ENCODE measurements at regions not wholly inside any gene's neighbourhood (a gene's known extent, or its start where the extent isn't known, plus 50 kb on each side); places are given as distances from the start of the nearest gene placed in this dataset.
A peak's percentile ranks its signal among the peaks of the same experiment; 100 is the strongest.

DNA sequence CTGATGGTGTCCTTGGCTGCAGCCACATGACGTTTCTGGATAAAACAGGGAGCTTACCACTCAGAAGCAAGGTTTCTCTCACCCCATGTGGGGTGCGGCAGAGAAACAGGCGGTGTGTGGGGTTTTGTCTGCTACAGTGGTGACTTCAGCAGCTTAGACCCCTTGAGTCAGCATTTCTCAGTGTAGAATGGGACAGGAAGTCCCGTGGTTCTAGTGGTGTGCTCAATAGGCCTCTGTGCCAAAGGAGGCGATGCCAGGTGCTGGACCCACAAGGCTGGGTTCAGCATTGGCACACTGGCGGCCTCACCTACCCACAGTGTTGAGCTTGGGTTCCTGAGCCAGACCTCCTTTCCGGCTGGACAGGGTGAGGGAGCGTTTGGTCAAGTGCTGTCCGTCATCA lies 125.2 kb upstream of the SMIM23 start:
- no peak for DNase-seq

DNA sequence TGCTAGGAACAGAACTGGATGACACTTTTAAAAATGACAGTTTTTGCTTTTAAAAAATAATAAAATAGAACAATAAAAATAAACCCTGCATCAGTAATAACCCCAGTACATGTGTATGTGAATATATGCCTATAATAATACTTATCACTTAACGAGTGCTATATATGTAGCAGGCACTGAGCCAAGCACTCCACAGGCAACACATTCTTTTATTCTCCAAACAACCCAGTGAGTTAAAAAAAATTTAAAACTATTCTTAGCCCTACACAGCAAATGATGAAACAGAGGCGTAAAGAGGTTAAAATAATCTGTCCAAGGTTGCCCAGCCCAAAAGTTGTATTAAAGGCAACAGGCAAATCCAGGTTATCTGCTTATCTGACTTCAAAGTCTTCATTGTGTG lies 124.5 kb upstream of the SMIM23 start:
- no peak for DNase-seq

DNA sequence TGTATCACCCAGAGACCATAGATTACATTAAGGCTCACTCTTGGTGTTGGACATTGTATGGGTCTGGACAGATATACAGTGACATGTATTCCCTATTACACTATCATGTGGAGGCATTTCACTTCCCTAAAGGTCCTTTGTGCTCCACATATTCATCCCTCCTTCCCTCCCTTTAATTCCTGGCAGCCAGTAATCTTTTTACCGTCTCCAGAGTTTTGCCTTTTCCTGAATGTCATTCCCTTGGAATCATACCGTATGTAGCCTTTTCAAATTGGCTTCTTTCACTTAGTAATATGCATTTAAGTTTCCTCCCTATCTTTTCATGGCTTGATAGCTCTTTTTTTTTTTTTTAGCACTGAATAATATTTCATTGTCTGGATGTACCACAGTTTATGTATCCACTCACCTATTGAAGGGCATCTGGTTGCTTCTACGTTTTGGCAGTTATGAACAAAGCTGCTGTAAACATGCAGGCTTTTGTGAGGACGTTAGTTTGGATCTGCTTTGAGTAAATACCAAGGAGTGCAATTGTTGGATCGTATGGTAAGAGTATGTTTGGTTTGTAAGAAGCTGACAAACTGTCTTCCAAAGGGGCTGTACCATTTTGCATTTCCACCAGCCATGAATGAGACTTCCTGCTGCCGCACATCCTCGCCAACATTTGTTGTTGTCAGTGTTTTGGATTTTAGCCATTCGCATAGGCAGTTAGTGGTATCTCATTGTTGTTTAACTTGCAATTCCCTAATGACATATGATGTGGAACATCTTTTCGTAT lies 122.1 kb upstream of the SMIM23 start:
- DNase-seq, result no peak

DNA sequence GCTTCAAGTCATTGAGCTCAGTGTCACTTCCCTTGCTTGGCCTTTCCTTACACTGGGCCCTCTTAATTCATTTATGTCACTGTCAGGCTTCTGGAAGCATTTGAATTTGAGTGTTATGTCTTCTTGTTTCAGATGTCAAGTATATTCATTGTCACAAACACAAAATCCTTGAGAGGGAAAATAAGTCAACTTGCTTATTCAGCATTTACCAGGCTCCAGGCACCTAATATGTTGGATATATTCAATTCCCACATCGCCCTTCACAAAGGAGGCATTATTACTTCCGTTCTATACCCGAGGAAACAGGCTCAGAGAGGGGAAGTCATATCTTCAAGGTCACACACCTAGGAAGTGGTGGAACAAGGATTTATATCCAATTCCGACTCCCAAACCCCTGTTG lies 121.1 kb upstream of the SMIM23 start:
- DNase-seq, result no peak

DNA sequence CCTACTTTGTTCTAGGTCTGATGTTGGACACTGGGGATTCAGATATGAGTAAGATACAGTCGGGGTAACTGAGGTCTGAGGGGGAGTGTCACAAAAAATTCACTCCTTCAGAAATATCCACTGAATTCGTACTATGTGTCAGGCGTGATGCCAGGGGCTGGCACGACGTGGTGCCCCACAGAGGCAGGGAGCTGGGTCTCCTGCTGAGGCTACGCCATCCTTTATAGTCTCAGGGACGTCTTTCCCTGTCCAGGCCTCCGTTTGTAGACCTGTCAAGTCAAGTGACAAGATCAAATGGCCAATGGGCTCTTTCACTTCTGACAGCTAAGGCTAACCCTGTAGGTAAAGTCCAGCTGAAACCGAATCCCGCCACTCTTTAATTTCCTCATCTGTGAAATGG lies 118.8 kb upstream of the SMIM23 start:
- DNase-seq, result no peak

DNA sequence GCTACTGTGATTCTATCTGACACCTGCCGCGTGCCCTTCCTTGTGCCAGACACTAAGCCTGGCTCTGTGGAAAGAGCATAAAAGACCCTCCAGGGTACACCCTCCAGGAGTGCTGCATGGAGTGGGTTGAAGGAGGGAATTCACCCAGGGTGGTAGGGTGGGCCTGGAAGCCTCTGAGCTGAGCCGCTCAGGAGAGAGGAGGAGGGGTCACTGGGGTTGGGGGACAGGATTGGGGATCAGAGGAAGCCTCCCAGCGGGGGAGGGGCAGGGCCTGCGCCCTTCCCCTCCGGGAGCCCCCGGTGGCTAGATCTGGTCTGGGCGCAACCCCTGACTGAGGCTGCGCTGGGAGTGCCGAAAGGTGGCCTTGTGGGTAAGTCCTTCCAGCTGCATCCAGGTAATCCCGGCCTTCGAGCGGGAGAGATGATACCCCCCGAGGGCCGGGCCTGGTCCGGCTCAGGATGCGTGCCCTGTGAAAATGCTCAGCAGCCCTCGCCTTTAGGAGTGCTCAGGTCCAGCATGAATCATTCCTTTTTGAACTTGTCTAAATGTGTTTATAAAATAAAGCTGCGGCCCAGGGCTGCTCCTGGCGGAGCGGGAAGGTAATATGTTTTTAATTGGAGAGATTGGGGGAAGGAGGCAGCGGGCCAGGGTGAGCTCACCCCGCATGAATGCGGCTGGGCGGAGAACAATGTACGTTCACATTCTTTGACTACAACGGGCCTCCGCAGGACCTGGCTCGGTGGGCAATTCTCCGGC lies 118.1 kb upstream of the SMIM23 start:
- no peak for DNase-seq

DNA sequence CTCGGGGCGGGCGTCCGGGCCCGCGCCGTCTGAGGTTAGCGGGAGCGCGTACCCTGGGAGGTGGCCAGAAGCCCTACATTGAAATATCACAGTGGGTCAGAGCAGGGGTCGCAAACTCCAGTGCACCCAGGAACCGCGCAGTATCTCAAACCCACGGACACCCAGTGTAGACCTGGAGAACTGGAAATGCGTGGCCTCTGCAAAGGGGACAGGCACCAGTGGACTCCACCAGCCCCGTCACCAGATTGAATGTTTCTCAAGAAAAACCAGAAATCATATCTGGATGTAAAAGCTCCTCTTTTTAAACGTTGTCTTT lies 117.6 kb upstream of the SMIM23 start:
- DNase-seq, result no peak

DNA sequence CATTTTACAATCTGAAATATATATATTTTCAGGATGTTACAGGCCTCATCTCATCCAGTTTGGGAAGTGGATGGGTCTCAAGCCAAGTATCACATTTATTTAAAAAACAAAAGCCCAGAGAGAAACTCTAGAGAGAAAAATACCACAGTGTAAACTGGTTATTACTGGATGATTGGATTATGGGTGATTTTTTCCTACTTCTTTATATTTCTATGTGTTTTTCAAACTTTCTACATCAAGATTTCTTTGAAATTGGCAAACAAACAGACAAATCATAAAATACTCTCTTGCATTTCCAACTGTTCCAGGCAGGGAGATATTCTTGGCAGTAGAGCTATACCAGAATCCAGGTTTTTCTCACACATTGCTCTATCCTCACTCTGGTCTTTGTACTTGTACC lies 116.0 kb upstream of the SMIM23 start:
- DNase-seq, result no peak

DNA sequence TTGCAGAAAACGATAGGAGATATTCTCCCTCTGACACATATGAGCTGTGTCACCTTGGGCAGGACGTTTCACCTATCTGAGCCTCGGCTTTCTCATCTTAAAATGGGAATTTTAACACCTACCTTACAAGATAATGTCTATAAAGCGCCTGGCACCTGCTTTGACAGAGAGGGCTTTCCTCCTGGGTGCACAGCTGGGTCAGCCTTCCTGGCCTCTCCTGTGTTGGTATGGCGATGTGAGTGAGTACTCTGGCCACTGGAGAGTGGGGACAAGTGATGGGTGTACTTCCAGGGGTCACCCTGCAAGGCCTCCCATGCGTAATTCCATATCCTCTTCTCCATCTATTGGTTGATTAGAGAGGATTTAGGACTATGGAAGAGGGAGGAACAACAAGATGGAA lies 113.1 kb upstream of the SMIM23 start:
- no peak for DNase-seq

DNA sequence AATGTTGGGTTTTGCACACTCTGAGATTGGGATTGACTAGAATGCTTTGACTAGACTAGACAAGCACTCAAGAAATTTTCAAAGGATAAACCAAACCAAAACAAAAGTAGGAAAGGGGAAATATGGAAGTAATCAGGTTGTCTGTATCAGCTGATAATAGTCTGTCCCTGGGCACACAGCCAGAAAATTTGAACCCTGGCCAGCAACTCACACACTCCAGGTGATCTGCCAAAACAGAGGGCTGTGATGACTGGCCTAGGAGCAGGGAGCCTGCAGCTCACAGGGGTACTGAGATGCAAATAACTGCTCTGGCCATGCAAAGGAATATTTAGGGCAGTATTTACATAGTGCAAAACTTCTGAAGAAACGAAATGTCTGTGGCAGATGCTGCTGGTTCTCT lies 112.3 kb upstream of the SMIM23 start:
- DNase-seq, result peak in 1 of 2 experiments; percentile 5

DNA sequence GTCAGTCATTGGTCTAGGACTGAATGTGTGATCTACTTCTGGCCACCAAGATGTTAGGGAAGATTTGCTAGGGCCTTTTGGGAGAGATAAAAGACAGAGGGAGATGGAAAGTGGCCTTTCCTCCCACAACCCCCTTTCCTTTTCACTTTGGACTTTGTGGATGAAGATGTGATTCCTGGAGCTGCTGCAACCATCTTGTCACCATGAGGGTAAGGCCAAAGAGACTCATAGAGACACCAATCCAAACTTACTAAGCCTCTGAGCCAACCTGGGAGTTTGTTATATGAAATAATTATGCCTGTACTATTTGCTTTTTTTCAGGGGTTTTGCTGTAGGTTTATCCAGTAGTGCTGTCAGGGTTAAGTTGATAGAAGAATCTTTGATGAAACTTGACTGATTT lies 111.8 kb upstream of the SMIM23 start:
- DNase-seq, result no peak

DNA sequence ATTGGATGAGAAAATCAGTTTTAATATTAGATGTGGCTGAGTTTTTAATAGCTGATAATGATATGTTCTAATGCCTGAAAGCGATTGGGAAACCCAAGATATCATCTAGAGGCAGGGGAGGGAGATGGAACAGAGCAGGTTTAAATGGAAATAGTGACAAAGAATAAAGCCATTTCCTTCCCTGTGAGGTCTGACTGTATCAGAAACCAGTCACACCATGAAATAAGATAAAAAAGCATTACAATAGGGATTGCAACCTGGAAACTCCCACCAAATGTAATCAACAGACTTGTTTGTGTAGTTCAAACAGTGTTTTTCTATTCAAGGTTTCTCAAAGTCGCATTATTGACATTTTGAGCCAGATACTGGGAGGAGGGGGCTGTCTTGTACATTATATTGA lies 110.1 kb upstream of the SMIM23 start:
- no peak for DNase-seq

DNA sequence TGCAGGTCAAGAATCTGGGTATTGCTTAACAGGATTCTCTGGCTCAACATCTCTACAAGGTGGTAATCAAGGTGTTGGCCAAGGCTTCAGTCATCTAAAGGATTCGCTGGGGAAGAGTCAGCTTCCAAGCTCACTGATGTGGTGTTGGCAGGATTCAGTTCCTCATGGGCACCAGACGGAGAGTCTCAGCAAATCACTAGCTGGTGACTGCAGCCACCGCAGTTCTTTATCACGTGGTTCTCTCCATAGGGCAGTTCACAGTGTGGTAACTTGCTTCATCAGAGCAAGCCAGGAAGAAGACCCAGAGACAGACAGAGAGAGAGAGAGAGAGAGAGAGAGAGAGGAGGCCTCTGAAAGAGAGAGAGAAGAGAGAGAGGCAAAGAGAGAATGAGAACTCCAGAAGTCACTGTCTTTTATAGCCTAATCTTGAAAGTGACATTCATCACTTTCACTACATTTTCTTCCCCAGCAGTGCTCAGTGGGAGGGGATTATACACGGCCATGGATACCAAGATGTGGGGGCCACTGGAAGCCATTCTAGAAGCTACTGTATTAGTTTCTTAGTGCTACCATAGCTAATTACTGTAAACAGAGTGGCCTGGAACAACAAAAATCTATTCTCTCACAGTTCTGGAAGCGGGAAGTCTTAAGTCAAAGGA lies 109.2 kb upstream of the SMIM23 start:
- no peak for DNase-seq

DNA sequence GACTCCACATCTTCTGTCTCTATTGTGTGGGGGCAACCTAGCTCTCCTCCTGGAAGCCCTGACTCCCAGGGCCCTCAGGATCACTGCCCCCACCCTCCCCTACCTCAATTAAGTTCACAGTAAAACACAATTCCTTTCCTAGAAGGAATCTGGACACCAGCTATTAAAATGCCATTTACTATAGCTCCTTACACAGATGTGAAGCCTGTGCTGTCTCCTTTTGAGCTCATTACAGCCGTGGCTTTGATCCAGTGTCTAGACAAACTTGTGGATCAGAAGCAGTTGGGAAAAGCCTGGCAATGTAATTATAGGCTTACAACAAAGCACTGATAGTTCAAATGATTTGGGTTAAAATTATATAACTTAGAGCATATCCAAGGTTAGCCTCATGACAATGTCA lies 107.0 kb upstream of the SMIM23 start:
- DNase-seq, result no peak

DNA sequence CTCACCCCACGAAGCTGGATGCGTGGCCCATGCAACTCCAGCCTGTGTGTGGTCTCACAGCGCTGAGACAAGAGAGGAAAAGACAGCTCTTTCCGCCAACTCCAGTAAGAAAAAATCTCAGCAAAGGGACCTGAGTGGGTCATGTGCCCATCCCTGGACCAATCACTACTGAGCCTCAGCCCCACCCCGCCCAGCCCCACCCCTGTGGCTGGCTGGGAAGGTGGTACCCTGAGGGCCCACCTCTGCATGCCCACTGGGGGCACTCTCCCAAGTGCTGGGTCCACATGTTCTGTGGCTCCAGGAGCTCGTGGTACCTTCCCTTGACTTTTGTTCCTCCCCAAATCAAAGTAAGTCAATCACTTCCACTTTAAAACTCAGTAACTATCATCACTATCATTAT lies 105.1 kb upstream of the SMIM23 start:
- DNase-seq, result no peak

DNA sequence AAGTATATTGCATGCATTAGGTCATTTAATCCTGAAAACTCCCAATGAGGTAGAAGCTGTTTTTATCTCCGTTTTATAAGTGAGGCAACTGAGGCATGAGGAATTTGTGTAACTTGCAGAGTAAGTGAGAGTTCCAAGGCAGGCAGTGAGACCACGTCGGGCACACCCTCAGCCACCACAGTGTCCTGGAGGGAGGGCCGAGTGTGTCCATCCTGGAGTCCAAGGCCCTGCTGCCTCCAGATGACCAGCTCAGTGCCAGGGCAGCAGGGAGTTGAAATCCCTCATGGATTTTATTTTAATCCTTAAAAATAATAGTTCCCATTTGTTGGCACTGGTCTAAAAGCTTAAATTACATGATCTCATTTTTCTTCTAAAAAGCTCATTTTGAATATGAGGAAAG lies 104.6 kb upstream of the SMIM23 start:
- DNase-seq, result no peak

DNA sequence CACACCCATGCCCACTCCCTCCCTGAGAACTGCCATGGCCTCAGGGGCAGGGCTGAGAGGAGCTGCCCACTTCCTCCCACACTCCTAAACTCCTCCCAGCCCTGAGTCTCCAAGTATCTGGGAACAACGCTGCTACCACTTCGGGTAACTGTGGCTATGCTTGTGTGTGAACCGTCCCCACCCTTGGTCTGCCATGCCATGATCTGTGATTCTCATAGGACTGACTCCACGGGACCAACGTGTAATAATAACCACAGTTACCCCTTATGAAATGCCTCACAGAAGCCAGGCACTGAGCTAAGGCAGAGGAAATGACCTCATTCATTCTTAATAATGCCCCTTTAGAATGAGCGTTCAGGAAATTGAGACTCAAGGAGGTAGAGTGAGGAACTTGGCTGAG lies 103.9 kb upstream of the SMIM23 start:
- no peak for DNase-seq

DNA sequence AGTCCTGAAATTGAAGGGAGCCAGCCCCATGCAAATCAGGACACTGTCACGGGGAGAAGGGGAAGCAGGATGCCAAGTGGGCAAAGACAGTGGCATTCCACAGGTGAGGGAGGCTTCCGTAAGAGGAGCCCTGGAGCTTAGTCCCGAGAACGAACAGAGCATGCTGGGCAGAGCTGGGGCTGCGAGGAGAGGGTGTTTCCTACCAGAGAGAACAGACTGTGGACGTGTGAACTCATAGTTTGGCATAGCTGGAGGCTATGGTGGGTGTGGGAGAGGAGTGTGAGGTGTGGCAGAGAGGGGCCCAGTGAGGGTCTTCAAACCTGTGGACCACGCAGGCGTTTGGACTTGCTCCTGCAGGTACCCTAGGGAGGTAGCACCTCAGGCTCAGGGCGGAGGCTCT lies 102.8 kb upstream of the SMIM23 start:
- DNase-seq, result no peak

DNA sequence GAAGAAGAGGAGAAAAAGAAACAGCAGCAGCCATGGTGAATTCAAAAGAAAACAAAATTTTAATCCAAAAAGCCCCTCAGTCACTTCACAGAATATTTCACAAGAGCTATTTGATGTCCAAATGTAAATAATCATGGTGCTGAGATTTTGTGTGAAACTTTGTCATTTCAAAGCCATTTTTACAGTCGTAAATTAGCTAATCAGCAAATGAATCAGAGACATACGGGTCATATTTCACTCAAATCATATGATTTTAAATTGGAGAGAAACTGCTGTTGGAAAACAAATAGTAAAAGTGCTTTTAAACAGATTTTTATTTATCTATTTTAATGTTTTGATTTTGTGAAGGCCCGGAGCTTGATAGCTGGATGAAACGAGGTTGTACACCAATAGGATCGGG lies 101.4 kb upstream of the SMIM23 start:
- no peak for DNase-seq

DNA sequence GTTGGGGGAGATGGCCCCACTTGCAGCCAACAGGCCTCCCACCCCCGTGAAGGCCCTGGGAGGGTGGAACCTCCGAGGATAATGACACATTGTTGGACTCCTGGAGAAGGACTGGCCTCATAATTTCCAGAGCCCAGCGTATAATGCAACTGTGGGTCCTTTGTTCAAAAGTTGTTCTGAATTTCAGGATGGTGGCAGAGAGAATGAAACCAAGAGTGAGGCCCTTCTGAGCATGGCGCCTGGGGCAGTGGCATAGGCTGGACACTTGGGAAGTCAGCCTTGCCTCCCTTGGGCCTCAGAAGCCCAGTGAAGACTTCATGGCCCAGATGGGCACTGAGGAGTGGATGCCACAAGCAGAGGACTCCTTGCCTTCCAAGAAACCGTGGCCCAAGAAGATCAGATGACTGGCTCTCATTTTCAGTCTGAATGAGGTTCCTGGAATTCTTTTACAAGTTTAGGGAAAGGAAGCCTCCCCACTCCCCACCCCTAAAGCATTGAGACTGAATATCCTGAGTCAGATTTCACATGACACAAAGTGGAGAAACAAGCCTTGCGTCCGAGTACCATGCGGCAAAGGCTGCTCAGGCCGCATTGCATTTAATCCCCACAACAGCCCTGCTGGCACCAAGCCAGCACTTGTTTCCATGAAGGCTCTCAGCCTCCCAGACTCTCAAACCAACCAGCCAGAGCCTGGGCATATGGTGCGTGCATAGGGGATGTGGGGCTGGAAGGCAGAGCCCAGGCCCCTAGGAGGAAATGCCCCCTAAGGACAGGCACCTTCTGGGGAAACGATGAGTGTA lies 96.7 kb upstream of the SMIM23 start:
- DNase-seq, result no peak

DNA sequence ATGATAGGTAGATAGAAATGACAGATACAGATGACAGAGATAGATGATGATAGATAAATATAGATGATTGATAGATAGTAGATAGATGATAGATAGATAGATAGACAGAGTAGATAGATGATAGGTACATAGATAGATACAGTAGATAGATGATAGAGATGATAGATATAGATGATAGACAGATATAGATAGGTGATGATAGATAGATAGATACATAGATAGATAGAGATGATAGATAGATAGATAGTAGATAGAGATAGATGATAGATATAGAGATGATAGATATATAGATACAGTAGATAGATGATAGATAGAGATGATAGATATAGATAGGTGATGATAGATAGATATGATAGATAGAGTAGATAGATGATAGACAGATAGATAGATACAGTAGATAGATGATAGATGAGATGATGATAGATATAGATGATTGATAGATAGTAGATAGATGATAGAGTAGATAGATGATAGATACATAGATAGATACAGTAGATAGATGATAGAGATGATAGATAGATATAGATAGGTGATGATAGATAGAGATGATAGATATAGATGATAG lies 95.7 kb upstream of the SMIM23 start:
- no peak for DNase-seq

DNA sequence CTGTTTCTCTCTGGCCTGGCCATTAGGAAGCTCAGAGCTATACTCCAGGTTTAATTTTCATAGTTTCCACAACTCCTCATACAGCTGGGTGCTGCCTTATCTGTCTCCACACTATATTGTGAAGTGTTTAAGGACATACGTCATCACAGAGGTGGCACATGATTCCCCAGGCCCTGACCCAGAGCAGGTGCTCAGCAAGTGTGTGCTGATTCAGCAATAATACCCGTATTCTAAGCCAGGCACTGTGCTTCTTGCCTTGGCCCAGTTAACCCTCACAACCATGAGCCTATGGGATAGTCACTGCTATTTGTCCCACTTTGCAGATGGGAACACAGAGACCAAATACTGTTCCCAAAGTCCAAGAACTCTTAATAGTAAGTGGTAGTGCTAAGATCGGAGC lies 93.5 kb upstream of the SMIM23 start:
- no peak for DNase-seq

DNA sequence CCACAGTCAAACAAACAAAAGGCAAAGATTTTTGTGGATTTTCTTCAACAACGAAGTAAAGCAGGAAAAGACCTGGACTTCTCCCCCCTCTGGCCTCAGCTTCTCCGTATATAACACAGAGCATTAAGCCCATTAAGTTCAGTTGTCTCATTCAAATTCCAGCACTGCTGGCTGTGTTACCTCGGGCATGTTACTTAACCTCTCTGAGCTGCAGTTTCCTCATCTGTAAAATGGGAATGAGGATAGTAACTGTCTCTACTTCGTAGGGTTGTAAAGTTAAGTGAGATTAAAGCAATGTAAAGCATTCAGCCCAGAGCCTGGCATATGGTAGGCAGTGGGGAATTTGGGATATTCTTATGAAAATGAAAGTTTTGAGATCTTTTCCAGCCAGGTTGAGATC lies 92.7 kb upstream of the SMIM23 start:
- no peak for DNase-seq

Data from NCI-H2081 (cell line).